Eye (tissue), 1 donor: ENCODE measurements at regions not wholly inside any gene's neighbourhood (a gene's known extent, or its start where the extent isn't known, plus 50 kb on each side); places are given as distances from the start of the nearest gene placed in this dataset.
A peak's percentile ranks its signal among the peaks of the same experiment; 100 is the strongest.
"Not testable (repeated sequence)": the region's sequence is repeated elsewhere in the genome, so short reads cannot be mapped to it uniquely, and the experiment has no call there.

Experiments
- DNase-seq: peaks from one replicate; pipeline ENCODE4 v3.0.0-alpha.2; 2015

DNA sequence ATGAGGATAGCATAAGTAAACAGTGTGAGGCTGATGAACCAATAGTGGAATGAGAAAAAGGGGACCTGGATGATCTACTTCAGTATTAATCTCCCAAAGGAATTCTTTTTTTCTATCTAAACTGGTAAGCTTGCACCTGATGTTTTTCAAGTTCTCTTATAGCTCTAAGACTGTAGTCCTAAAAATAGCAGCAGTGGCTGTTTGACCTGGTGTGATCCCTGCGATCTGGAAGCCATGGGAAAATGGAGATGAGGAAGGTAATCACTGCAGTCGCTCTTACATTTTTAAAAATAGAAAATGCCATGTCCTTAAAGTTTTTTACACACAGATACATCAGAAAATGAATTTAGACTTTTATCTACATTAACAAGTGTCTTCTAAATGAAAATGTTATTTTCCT is 926.4 kb upstream of the SLC35B3 start:
- no peak for DNase-seq

- no peak for DNase-seq
Measured at GRCh38 chr6:9360881-9361280, 925.5 kb upstream of the SLC35B3 start.

- peak; percentile 65 for DNase-seq
Measured at GRCh38 chr6:9347608-9348007, 912.3 kb upstream of the SLC35B3 start.

DNA sequence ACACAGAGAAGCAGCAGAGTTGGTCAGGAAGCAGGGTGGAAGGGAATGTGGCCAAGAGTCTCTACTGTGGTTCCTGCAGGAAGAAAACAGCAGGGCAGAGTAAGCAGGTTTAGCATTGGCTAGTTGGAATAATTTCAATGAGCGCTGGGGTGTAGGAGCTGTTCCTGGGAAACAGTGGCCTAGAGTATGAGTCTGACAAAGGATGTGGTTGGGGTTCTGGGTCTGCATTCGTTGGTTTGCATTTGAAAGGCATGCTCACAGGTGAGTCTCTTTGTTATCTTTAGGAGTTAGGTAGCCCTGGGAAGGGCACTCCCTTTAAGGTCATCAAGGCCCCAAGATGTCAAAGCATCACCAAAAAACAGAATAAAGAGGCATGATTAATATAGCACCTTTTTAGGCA is 911.6 kb upstream of the SLC35B3 start:
- no peak for DNase-seq

- peak; percentile 90 for DNase-seq
Measured at GRCh38 chr6:9335431-9335830, 900.1 kb upstream of the SLC35B3 start.

DNA sequence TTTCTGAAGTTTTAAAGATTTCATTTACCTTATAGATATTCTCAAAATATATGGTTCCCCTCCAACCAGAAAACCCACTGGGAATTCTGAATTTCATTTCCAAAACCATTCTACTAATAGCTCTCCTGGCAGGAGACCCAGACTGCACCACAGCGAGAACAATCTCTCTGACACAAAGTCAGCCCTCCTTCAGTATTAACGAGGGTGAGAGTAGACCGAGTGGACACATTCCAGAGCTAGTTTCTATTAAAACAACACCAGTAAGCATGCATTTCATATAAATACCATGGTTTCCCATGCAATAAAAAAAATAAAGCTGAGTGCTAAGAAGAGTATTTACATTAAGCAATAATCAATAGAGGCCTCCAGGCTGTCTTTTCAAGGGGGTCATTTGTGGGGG is 899.6 kb upstream of the SLC35B3 start:
- DNase-seq, result no peak

DNA sequence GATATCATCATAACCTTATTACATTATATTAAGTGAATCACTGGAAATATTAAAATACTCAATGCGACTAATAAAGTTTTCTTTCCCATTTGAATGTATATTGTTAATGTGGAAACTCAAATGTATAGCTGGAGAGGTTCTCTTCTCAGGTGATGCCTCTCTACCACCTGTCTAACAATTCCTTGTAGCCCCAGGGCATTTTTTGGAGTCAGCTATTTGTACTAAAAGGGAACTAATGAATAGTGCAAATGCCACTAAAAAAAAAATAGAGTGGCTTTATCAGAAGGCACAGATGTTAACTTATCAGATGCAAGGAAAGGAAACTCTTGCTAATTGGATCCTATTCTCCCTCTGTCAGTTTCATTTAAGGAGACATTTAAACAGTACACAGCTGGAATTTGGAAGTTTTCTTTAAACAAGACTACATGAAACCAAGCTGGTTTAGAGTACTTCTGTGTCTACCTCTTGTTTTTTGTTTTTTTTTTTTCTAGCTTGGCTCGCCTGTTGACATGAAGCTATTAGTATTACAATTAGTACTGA is 897.0 kb upstream of the SLC35B3 start:
- peak; percentile 86 for DNase-seq

- DNase-seq, result no peak
Measured at GRCh38 chr6:9316831-9317230, 881.5 kb upstream of the SLC35B3 start.

GRCh38 chr6:9315966-9316650 is 880.8 kb upstream of the SLC35B3 start:
- DNase-seq, result peak; percentile 16

DNA sequence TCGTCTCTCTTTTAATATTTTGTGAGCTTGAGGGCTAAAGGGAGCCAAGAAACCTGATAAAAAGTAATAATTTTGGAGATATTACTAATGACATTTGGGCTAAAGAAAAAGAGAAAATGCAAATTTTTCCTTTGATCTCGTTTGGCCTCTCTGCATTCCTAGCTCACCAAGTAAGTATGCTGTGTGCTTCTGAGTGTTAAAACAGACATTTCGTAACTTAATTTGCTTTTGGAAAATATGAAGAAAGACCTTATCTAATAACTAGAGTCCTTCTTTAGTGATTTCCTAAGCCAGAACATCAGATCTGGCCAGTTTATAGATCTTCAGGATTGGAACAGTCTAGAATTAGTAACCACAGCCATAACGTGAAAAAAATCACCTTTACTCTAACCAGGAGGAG is 872.9 kb upstream of the SLC35B3 start:
- DNase-seq, result no peak

DNA sequence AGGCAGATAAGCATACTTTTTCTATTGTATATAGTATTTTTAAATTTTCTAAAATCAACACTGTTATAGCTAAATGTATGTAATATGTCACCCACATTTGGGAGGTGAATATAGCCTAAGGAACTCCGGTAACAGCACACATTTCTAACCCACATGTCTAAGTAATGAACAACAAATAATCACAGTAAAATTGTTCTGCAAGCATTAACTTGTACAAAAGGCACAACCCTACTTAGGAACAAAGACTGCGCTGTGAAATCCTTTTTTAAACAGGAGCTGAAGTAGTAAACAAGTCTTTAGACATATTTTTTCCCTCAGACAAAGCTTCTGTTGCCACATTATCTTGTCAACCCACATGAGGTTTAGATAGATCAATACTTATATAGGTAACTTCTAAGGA is 872.4 kb upstream of the SLC35B3 start:
- no peak for DNase-seq

DNA sequence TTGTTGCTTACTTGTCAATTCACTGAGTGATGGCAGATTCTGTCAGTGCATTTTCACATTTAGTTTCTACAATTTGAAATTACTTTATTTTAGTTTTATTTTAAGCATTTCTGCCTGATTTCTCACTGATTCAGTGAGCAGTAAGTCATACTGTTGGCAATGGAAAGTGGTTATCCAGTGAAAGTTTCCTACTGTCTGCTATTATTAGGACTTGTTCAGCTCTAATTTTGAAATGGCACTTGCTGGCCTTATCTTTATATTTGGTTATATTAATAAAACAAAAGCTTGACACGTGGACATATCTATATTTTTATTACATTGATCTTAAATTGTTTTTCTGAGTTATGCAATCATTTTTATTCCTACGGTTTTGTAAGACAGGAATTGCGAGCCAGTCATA is 871.8 kb upstream of the SLC35B3 start:
- DNase-seq, result no peak

- no peak for DNase-seq
Measured at GRCh38 chr6:9295644-9296043, 860.3 kb upstream of the SLC35B3 start.

DNA sequence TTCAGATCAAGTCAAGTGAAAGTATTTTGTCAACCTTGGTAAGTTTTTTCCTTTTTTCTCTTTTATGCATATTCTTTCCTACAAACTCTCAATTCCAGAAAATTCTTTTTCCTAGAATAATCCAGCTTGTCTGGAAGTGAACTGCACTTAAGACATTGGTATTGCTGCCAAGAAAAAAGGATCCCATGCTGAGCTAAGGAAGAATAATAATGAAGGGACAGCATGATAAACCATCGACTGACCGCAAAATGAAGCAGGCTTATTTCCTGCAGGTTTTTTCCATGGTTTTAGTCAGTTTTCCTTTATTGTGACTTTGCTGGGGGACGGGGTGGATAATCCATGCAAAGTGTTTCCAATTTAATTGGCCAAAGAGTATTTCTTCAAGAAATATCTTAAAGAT is 857.6 kb upstream of the SLC35B3 start:
- no peak for DNase-seq

- DNase-seq, result not testable (repeated sequence)
Measured at GRCh38 chr6:9290342-9290741, 855.0 kb upstream of the SLC35B3 start.

- DNase-seq, result no peak
Measured at GRCh38 chr6:9272671-9273070, 837.3 kb upstream of the SLC35B3 start.

DNA sequence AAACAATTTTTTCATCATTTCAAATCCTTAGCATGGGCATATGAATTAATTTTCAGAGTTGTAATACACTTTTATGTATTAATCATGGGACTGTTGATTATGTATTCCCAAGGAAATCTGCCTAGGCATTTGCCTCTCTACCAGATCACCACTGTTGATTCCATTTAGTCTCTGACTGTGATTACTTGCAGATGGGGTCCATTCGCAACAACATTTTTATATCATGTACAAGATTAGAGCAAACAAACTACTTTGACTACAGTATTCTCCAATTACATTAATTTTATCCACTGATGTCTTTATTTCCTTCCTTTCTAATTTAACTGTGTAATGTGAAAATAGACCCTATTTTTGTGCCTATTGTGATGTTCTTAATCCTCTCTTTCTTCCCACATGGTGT is 831.4 kb upstream of the SLC35B3 start:
- no peak for DNase-seq

GRCh38 chr6:9257215-9257614 is 821.9 kb upstream of the SLC35B3 start:
- no peak for DNase-seq

- DNase-seq, result no peak
Measured at GRCh38 chr6:9254251-9254650, 818.9 kb upstream of the SLC35B3 start.

DNA sequence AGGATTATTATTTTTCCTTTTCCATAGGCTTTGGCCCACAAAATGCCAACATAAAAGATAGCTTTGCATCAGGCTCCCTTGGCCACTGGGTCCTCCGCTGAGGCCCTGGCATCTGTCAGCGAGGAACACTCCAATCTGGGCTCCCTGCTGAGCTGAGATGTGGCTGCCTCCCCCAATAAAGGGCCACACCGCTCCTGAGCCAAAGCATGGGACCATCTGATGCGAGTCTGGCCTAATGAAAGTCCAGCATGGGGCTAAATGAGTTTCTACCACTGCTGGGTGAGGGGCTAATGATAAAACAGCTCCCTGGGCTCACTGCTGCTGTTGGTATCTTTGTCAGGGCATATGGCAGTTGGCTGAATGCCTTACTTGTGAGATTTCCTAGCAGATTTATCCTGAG is 817.5 kb upstream of the SLC35B3 start:
- peak; percentile 32 for DNase-seq

DNA sequence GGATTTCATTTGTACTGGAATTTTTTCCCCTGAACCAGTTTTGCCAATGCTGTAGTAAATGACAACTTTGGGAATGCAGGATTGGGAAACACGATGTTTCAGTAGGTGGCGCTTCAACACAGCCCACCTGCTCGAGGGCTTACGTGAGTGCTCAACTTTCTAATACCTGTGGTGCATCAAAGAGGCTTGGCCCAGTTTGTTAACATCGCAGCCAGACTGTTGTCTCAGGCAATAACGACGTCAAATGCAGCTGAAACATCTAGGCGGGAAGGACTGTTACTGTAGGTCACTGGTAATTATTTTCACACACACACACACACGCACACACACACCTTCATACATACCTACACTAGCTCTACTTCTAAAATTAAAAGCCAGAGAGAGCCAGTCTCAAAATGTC is 815.5 kb upstream of the SLC35B3 start:
- peak; percentile 77 for DNase-seq

DNA sequence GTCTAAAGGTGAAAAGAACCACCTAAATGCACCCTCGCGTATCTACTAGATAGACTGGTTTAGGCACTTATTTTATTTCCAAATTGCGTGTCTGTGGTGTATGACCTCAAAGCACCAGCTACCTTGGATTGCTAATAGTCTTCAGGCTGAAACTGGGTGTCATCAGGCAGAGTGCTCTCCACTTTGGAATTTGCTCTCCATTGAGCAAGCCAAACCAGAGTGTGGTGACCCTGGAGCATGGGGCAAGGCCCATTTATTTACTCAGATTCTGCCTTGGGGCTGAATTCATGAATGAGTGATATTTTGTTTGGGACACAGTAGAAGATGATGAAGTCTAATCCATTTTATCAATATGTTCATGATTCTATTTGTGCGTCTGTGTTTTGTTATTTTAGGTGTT is 812.8 kb upstream of the SLC35B3 start:
- DNase-seq, result no peak

DNA sequence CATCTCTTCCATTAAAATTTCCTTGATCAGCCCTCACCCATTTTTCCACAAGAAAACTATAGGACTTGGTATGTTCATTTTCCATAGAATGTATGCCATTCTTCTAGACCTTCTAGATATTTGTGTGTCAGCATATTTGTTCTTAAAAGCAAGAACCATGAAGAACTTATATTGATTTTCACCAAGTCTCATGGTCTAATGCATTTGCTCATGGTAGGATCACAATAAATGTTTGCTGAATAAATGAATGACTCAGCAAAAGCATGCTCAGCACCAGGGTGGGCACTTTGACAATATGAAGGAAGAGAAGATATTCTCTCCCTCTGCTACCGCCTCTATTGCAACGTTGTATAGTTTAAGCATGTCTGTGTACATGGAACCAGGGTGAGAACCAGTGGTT is 805.5 kb upstream of the SLC35B3 start:
- no peak for DNase-seq

DNA sequence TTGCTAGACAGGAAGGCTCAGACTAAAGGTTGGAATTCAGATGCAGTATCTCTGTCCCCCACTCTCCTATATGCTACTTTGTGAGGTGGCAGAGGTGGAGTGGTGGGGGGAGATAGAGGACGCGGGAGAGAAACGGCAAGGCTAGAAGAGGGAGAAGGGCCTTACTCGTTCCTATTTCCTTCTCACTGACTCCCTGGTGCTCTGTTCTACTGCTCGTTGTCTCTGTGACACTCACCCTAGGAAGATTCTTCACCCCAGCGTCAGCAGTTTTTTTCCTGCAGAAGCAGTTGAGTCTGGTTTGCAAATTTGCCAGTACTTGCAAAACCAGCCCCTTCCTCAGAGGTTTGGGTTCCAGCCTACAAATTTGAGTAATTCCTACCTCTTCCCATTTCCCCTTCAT is 801.1 kb upstream of the SLC35B3 start:
- no peak for DNase-seq

DNA sequence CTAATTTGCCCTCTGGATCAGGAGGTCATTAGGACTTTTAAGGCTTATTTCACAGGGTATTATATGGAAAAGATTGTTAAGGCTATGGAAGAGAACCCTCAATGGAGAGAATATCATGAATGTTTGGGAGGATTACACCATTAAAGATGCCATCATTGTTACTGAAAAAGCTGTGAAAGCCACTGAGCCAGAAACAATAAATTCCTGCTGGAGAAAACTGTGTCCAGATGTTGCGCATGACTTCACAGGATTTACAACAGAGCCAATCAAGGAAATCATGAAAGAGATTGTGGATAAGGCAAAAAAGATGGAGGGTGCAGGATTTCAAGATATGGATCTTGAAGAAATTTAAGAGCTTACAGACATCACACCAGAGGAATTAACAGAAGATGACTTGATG is 798.3 kb upstream of the SLC35B3 start:
- peak; percentile 33 for DNase-seq
